Gastrocnemius medialis (tissue), 4 donors: ENCODE measurements at regions not wholly inside any gene's neighbourhood (a gene's known extent, or its start where the extent isn't known, plus 50 kb on each side); places are given as distances from the start of the nearest gene placed in this dataset.

Source experiments
- CTCF ChIP-seq, 5 experiments: fragments of 450-650 bp in 3 of 5; fragments of 200-600 bp in 2 of 5; sonication (generic) in 2 of 5; IDR thresholded peaks in 4 of 5; conservative IDR thresholded peaks in 1 of 5; 1 replicate in 4 of 5; 2 replicates in 1 of 5; pipeline ENCODE4 v1.5.1; 2016 to 2019; ENCODE audit warnings: antibody characterized with exemption in 5 of 5, mild to moderate bottlenecking in 3 of 5, moderate library complexity in 3 of 5
- POLR2A ChIP-seq, 2 donors: fragments of 450-650 bp; IDR thresholded peaks; one replicate each; pipeline ENCODE4 v1.6.1; 2017; ENCODE audit warnings: antibody characterized with exemption in 2 of 2, mild to moderate bottlenecking in 2 of 2, moderate library complexity in 2 of 2

DNA sequence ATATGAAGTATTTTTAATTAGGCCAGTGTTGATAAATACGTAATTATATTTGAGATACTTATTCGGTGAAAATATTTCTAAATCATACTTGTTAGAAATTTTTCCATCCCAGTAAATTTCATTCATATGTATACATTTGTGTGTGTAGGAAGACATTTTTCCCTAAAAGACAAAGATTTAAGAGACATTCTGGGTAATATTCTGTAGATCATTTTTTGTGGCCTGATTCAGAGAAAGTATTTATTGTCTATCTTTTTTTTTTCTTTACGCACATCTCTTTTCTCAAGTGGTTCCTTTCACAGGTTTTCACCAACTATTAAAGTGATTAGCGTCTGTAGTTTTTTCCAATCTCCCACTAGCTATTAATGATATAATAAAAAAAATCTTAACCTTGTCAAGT lies 224.1 kb downstream of the MEF2C start:
- no peak for TF ChIP-seq CTCF (IDR thresholded peaks at IDR 0.05 in 4 of 5, conservative IDR thresholded peaks at IDR 0.05 in 1 of 5)
- TF ChIP-seq POLR2A (IDR thresholded peaks at IDR 0.05): no peak
